HL-60 (cell line): ENCODE measurements at regions not wholly inside any gene's neighbourhood (a gene's known extent, or its start where the extent isn't known, plus 50 kb on each side); places are given as distances from the start of the nearest gene placed in this dataset.
"Not testable (repeated sequence)": the region's sequence is repeated elsewhere in the genome, so short reads cannot be mapped to it uniquely, and the experiment has no call there.

ENCODE experiments used
- CTCF ChIP-seq: IDR thresholded peaks from one replicate; pipeline ENCODE4 v1.5.1; 2011; ENCODE audit warnings: low read length, control low read depth, inconsistent platforms; ENCODE audit not compliant: insufficient read depth
- POLR2AphosphoS5 ChIP-seq: IDR thresholded peaks from 2 replicates; pipeline ENCODE4 v1.6.1; 2012; ENCODE audit warnings: low read depth
- SPI1 ChIP-seq: IDR thresholded peaks from 2 replicates; pipeline ENCODE4 v1.6.1; 2012; ENCODE audit warnings: low read depth, mild to moderate bottlenecking, borderline replicate concordance

DNA sequence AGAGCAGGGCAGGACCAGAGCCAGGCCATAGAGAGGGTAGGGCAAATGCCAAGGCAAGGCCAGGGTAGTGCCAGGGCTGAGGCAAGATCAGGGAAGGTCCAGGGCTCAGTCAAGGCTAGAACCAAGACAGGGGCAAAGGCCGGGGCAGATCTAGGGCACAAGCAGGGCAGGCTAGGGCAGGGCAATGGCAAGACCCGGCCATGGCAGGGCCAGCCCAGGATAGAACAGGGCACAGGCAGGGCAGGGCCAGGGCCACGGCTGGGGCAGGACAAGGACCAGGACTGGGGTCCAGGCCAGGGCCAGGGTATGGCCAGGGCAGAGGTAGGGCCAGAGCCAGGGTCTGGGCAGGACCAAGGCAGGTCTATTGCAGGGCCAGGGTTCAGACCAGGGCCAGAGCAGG, 2873.2 kb downstream of the RPIA start:
- not testable (repeated sequence) for TF ChIP-seq CTCF, POLR2AphosphoS5, SPI1
